Muscle of leg (tissue), 3 donors: ENCODE measurements at regions not wholly inside any gene's neighbourhood (a gene's known extent, or its start where the extent isn't known, plus 50 kb on each side); places are given as distances from the start of the nearest gene placed in this dataset.

Experiments
- DNase-seq: peaks from one replicate; pipeline ENCODE4 v3.0.0; 2013
- H3K27ac ChIP-seq: one replicate; pipeline ENCODE4 v1.5.1; 2013; ENCODE audit warnings: mild to moderate bottlenecking, low read length, control low read depth
- H3K27me3 ChIP-seq: one replicate; pipeline ENCODE4 v1.6.1; 2013; ENCODE audit warnings: low read length; ENCODE audit not compliant: control insufficient read depth, insufficient read depth
- H3K36me3 ChIP-seq: one replicate; pipeline ENCODE4 v1.6.1; 2013; ENCODE audit warnings: low read length; ENCODE audit not compliant: control insufficient read depth, insufficient read depth
- H3K4me1 ChIP-seq: one replicate; pipeline ENCODE4 v1.6.1; 2013; ENCODE audit warnings: low read length; ENCODE audit not compliant: control insufficient read depth, insufficient read depth
- H3K4me3 ChIP-seq: one replicate; pipeline ENCODE4 v1.5.1; 2013; ENCODE audit warnings: low read length, control low read depth
- H3K9me3 ChIP-seq: replicated peaks from 2 replicates; pipeline ENCODE4 v1.6.1; 2013; ENCODE audit warnings: low read depth, low read length; ENCODE audit not compliant: control insufficient read depth
- WGBS: methylation state at CpG from one replicate; pipeline ENCODE4 v1.1.5; 2013; ENCODE audit warnings: missing lambda C conversion rate; ENCODE audit not compliant: insufficient coverage; 5-methylcytosine and 5-hydroxymethylcytosine counted together

- 51% methylated on average over 2 of the region's 6 CpGs for WGBS
- Histone ChIP-seq H3K4me1 (peaks cover 16% of the 10 kb centered on the region), H3K4me3 (peak overlapping the region; percentile 62), H3K27ac (peak overlapping the region; percentile 90), H3K27me3 (no peaks in the 10 kb centered on the region), H3K9me3 (no peaks in the 10 kb centered on the region), H3K36me3 (no peaks in the 10 kb centered on the region)
- DNase-seq = peak; percentile 72
Observed at GRCh38 chr1:9429342-9429711, 109.9 kb upstream of the SLC25A33 start.

DNA sequence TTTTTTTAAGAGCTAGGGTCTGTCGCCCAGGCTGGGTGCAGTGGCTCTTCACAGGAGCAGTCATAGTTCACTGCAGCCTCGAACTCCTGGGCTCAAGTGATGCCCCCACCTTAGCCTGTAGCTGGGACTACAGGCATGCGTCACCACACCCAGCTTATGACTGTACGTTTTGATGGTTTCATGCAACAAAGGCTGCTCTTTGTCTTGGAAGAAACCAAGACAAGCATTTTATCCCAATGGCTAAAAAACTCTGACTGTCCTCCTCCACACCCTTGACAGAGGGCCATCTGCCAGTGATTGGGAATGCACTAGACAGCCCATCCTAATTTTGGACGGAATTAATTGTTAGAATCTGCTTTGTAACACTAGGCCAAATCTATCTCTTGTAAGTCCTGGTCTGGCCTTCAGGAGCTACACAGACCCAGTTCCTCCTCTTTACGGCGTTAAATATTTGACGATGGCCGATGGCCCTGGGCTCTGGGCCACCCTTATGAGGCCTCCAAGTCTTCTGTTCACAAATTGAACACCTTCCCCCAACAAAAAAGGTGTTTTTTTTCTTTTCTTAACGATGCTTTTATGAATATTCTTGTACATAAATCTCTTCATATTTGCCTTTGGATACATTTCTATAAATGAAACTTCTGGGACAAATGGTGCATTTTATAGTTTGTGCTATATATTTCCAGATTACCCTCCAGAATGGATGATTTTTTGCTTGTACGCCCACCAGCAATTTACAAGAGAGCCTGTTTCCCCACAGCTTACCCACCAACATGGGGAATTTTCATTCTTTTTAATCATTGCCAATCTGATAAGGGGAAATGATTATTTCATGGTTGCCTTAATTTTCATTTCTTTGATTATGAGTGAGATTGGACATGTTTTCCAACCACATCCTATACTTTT, 104.8 kb upstream of the SLC25A33 start:
- 74% methylated on average over 7 of the region's 11 CpGs for WGBS
- no peak overlapping the region for H3K27ac ChIP-seq
- peak; percentile 70 for DNase-seq

GRCh38 chr1:9435153-9435636, 104.1 kb upstream of the SLC25A33 start:
- Histone ChIP-seq H3K4me1 (peaks cover 21% of the 10 kb centered on the region), H3K4me3 (no peak overlapping the region)
- 53% methylated on average over 2 of the region's 4 CpGs for WGBS

More for the DNA sequence above, 104.8 kb upstream of the SLC25A33 start:
- Histone ChIP-seq H3K27me3 (no peaks in the 10 kb centered on the region), H3K9me3 (no peaks in the 10 kb centered on the region), H3K4me1 (peaks cover 25% of the 10 kb centered on the region), H3K4me3 (no peak overlapping the region), H3K36me3 (no peaks in the 10 kb centered on the region)

GRCh38 chr1:9435854-9436640, 103.2 kb upstream of the SLC25A33 start:
- Histone ChIP-seq H3K36me3 (no peaks in the 10 kb centered on the region), H3K27me3 (no peaks in the 10 kb centered on the region), H3K4me1 (peaks cover 27% of the 10 kb centered on the region), H3K9me3 (no peaks in the 10 kb centered on the region), H3K4me3 (no peak overlapping the region), H3K27ac (no peak overlapping the region)
- DNase-seq = no peak
- 50% methylated on average over 1 of the region's 5 CpGs for WGBS

More at GRCh38 chr1:9435153-9435636, 104.1 kb upstream of the SLC25A33 start:
- H3K36me3 ChIP-seq = no peaks in the 10 kb centered on the region
- DNase-seq = peak; percentile 61
- no peak overlapping the region for H3K27ac ChIP-seq
- H3K9me3 ChIP-seq = no peaks in the 10 kb centered on the region
- no peaks in the 10 kb centered on the region for H3K27me3 ChIP-seq

DNA sequence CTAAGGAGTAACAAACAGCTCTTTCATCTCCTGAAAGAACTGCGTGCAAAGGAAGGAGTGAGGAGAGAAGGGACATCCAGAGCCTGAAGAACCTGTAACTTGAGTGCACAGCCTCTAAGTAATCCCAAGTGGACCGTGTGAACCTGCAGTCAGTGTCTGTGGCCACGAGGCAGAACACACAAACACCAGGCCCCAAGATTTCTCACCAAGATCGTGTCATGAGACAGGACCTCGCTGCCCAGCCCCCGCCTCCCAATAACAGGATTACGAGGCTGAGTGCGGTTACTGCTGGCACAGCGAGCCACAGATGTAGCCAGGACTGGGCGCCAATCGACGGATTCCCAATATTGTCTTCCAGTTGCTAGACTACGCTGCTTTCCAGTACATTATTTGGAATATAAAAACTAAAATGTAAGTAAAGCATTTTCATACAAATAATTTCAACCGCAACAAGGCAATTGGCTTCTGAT, 101.3 kb upstream of the SLC25A33 start:
- H3K27ac ChIP-seq = peak overlapping the region; percentile 79
- H3K9me3 ChIP-seq = no peaks in the 10 kb centered on the region
- H3K4me3 ChIP-seq = no peak overlapping the region
- peak; percentile 94 for DNase-seq
- H3K36me3 ChIP-seq = no peaks in the 10 kb centered on the region
- WGBS = 24% methylated on average over 7 of the region's 14 CpGs
- H3K27me3 ChIP-seq = no peaks in the 10 kb centered on the region
- H3K4me1 ChIP-seq = peaks cover 44% of the 10 kb centered on the region

DNA sequence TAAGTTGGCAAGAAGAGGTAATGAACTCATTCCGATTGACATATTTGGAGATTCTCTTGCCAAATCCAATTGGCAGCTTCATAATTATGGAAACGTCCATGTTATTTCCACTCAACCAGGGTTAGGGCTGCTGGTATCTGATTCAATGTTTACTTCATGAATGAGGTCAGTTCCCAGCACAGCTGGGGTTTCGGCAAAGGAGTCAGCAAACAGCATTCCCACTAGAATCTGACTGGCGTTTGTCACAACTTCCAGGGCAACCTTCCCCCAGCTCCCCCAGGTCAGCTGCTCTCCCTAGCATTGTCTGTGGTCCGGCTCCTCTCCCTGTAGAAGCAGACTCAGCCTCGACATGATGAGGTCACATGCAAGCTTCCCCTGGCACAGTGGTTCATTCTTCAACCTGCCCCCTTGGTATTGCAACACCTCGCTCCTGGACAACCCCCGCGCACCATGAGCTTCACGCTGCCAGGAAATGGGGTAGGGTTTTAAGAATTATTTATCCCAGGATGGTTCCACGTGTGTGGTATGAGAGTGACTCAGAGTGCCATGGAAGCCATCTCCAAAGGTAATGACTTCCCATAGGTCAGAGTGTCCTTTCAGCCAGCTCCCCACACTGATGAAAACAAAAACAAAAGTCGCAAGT, 100.7 kb upstream of the SLC25A33 start:
- Histone ChIP-seq H3K27ac (peak overlapping the region; percentile 79), H3K4me1 (peaks cover 44% of the 10 kb centered on the region), H3K4me3 (no peak overlapping the region), H3K36me3 (no peaks in the 10 kb centered on the region), H3K9me3 (no peaks in the 10 kb centered on the region), H3K27me3 (no peaks in the 10 kb centered on the region)
- DNase-seq = peak; percentile 93
- WGBS = 26% methylated on average over 6 of the region's 12 CpGs

- H3K4me3 ChIP-seq = no peak overlapping the region
- DNase-seq = no peak
- no peaks in the 10 kb centered on the region for H3K9me3 ChIP-seq
- no peaks in the 10 kb centered on the region for H3K27me3 ChIP-seq
- peak overlapping the region; percentile 79 for H3K27ac ChIP-seq
- peaks cover 51% of the 10 kb centered on the region for H3K4me1 ChIP-seq
- WGBS = 85% methylated on average over 9 of the region's 9 CpGs
- no peaks in the 10 kb centered on the region for H3K36me3 ChIP-seq
Observed at GRCh38 chr1:9439074-9439761, 100.0 kb upstream of the SLC25A33 start.

DNA sequence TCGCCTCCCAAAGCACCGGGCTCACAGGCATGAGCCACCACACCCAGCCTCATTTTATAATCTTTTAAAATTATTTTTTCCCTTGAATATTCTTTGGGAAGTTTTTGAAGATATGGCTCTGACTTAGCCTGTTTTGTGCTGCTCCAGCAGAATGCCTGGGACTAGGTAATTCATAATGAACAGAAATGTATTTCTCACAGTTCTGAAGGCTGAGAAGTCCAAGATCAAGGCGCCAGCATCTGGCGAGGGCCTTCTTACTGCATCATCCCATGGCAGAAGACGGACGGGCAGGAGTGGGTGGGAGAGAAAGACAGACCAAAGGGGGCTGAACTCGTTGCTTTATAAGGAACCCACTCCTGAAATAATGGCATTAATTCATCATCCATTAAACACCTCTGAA, 99.0 kb upstream of the SLC25A33 start:
- no peak overlapping the region for H3K4me3 ChIP-seq
- H3K27me3 ChIP-seq = no peaks in the 10 kb centered on the region
- H3K9me3 ChIP-seq = no peaks in the 10 kb centered on the region
- peaks cover 56% of the 10 kb centered on the region for H3K4me1 ChIP-seq
- H3K27ac ChIP-seq = no peak overlapping the region
- DNase-seq = no peak
- no peaks in the 10 kb centered on the region for H3K36me3 ChIP-seq
- WGBS = 100% methylated on average over 1 of the region's 7 CpGs

GRCh38 chr1:9440763-9441194, 98.5 kb upstream of the SLC25A33 start:
- no peak for DNase-seq
- no peaks in the 10 kb centered on the region for H3K9me3 ChIP-seq
- no peak overlapping the region for H3K4me3 ChIP-seq
- 67% methylated on average over 3 of the region's 3 CpGs for WGBS
- peak overlapping the region; percentile 67 for H3K27ac ChIP-seq
- H3K27me3 ChIP-seq = no peaks in the 10 kb centered on the region
- H3K36me3 ChIP-seq = no peaks in the 10 kb centered on the region
- H3K4me1 ChIP-seq = peaks cover 56% of the 10 kb centered on the region
